TTC549 (cell line): ENCODE measurements at regions not wholly inside any gene's neighbourhood (a gene's known extent, or its start where the extent isn't known, plus 50 kb on each side); places are given as distances from the start of the nearest gene placed in this dataset.
"Not testable (repeated sequence)": the region's sequence is repeated elsewhere in the genome, so short reads cannot be mapped to it uniquely, and the experiment has no call there.

Experiments
- FAIRE-seq: peaks from 2 replicates; lab custom pipeline; 2012; peaks lifted over from hg19 to GRCh38; lab: Jason Lieb, UNC

DNA sequence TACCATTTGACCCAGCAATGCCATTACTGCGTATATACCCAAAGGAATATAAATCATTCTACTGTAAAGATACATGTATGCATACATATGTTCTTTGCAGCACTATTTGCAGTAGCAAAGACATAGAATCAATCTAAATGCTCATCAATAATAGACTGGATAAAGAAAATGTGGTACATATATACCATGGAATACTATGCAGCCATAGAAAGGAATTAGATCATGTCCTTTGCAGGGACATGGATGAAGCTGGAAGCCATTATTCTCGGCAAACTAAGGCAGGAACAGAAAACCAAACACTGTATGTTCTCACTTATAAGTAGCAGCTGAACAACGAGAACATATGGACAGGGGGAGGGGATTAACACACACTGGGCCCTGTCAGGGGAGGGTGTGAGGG is 54.8 kb upstream of the ZNF30 start:
- FAIRE-seq, result not testable (repeated sequence)

DNA sequence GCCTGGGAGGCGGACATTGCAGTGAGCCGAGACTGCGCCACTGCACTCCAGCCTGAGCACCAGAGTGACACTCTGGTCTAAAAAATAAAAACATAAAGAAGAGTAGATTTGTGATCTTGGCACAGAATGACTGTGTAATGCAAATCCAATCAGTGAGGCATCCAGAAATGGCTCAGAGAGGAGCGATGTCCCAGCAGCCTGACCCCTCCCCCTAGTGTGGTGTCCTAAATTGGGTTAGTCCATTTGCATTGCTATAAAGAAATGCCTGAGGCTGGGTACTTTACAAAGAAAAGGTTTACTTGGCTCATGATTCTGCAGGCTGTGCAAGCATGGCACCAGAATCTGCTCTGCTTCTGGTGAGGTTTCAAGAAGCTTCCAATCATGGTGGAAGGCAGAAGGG is 59.1 kb upstream of the ZNF30 start:
- no peak for FAIRE-seq

DNA sequence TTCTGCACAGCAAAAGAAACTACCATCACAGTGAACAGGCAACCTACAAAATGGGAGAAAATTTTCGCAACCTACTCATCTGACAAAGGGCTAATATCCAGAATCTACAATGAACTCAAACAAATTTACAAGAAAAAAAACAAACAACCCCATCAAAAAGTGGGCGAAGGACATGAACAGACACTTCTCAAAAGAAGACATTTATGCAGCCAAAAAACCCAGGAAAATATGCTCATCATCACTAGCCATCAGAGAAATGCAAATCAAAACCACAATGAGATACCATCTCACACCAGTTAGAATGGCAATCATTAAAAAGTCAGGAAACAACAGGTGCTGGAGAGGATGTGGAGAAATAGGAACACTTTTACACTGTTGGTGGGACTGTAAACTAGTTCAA is 61.5 kb upstream of the ZNF30 start:
- FAIRE-seq, result not testable (repeated sequence)

DNA sequence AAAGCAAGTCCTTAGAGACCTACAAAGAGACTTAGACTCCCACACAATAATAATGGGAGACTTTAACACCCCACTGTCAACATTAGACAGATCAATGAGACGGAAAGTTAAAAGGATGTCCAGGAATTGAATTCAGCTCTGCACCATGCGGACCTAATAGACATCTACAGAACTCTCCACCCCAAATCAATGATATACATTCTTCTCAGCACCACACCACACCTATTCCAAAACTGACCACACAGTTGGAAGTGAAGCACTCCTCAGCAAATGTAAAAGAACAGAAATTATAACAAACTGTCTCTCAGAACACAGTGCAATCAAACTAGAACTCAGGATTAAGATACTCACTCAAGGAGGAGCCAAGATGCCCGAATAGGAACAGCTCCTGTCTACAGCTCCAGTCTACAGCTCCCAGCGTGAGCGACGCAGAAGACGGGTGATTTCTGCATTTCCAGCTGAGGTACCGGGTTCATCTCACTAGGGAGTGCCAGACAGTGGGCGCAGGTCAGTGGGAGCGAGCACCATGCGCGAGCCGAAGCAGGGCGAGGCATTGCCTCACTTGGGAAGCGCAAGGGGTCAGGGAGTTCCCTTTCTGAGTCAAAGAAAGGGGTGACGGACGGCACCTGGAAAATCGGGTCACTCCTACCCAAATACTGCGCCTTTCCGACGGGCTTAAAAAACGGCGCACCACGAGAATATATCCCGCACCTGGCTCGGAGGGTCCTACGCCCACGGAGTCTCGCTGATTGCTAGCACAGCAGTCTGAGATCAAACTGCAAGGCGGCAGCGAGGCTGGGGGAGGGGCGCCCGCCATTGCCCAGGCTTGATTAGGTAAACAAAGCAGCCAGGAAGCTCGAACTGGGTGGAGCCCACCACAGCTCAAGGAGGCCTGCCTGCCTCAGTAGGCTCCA is 66.6 kb upstream of the ZNF30 start:
- not testable (repeated sequence) for FAIRE-seq

DNA sequence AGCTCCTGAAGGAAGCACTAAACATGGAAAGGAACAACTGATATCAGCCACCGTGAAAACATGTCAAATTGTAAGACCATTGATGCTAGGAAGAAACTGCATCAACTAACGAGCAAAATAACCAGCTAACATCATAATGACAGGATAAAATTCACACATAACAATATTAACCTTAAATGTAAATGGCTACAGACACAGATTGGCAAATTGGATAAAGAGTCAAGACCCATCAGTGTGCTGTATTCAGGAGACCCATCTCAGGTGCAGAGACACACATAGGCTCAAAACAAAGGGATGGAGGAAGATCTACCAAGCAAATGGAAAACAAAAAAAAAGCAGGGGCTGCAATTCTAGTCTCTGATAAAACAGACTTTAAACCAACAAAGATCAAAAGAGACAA is 67.4 kb upstream of the ZNF30 start:
- FAIRE-seq, result not testable (repeated sequence)

DNA sequence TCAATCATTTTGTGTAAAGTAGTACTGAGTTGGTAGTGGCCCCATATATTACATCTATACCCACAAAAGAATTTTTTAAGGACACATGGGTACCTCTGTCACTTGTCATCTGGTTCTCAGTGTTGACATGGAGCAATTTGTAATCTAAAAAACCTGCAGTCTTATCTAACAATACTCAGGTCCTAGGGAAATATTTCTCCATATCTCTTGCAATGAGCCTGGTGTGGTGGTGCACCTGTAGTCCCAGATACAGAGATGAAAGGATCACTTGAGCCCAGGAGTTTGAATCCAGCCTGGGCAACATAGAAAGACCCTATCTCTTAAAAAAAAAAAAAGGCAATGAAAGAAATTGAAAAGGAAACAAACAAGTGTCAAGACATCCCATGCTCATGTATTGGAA is 70.7 kb upstream of the ZNF30 start:
- FAIRE-seq, result no peak

DNA sequence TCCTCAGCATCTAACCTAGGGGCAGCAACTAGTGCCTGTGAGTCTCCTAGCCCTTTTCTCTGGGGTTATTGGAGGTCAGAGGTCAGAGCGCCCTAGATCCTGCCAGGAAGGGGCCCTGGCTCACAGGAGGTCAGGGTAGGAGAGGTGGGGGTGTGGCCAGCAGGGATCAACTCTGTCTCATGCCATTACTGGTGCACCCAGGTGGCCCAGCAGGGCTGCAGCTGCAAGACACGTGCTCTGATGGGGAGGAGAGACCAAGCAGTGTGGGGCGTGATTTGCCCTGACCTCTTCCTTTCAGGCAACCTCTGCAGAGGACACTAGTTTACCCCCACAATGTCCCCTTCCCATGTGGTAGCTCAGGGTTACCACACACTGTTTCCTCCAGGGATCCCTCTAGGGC is 73.3 kb upstream of the ZNF30 start:
- FAIRE-seq, result no peak

DNA sequence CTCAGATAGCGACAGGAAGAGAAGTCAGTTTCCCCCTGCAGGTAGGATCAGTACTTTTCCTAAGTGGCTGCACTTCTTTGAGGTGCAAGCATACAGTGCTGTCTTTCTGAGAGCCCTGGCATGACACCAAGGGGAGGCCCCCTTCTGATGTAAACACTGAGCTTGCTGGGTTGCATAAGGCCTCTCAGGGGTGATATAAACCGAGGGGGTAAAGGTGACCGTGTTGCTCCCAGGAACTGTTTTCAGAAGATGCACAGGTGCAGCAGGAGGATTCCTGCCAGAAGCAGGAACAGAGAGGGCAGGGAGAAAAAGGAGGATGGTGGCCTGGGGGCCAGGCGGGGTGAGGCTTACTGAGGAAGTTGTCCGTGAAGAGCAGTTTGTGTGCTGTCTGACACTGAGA is 74.0 kb upstream of the ZNF30 start:
- FAIRE-seq, result no peak

DNA sequence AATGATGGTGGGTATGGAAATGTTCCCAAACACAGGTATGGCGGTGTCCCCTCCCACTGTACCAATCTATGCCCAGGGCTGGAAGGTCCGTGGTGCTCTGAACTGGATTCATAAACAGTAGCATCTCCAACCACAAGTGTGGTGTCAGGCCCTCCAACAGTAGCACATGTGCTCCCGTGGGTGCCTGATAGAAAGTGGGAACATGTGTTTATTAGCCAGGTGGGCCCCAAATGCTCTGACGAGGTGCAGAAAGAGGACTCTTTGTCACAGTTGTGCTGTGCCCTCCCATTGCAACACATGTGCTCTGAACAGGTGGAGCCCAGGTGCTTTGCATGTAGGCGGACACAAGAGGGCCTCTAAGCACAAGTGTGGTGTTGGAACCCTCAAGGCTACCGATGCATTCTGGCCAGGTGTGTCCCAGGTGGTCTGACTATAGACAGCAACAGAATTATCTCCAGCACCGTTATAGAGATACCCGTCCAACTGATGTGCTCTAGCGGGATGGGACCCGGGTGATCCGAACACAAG is 75.4 kb upstream of the ZNF30 start:
- no peak for FAIRE-seq

DNA sequence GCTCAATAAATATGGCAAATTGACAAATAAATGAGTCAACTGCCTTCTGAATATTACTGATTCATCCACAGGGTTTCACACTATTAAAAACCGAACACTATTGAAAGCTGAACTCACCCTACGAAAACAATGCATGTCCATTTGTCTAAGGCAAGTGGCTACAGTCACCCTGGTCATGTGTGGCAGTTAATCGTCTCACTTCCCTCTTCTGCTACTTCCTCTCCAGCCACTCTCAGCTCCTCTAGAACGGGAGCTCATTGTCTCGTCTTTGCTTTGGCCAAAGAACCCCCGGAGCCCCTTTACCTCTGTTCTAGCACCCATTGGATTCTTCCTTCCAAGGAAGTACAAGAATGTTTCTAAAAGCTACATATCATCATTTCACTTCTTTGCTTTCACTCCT is 74.4 kb upstream of the ZNF599 start:
- FAIRE-seq, result no peak

DNA sequence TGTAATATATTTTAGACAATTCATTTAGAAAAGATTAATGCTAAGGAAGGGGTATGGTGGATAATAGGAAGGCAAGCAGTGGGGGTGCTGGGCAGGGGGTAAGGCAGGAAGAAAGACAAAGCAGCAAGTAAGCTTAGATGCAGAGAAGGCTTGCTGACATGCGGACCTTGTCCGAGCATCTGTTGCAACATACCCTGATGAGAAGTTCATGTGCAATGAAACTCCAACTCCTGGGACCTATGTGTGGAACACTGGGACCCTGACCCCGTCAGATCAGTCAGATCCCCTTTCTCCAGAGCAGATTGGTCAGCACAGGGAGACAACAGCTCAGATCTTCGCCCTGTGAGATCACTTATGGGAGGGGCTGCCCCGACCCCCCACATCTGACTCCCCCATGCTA is 71.3 kb upstream of the ZNF599 start:
- FAIRE-seq, result no peak

DNA sequence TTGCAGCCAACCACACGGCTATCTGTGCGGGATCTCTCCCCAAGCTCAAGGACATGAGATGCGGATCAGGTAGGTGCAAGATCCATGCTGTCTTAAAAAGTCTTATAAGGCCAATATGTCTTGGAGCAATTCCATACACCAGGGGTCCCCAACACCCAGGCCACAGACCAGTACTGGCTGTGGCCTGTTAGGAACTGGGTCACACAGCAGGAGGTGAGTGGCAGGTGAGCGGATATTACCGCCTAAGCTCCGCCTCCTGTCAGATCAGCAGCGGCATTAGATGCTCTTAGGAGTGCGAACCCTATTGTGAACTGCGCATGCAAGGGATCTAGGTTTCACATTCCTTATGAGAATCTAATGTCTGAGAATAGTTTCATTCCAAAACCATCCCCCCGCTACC is 68.8 kb upstream of the ZNF599 start:
- no peak for FAIRE-seq

DNA sequence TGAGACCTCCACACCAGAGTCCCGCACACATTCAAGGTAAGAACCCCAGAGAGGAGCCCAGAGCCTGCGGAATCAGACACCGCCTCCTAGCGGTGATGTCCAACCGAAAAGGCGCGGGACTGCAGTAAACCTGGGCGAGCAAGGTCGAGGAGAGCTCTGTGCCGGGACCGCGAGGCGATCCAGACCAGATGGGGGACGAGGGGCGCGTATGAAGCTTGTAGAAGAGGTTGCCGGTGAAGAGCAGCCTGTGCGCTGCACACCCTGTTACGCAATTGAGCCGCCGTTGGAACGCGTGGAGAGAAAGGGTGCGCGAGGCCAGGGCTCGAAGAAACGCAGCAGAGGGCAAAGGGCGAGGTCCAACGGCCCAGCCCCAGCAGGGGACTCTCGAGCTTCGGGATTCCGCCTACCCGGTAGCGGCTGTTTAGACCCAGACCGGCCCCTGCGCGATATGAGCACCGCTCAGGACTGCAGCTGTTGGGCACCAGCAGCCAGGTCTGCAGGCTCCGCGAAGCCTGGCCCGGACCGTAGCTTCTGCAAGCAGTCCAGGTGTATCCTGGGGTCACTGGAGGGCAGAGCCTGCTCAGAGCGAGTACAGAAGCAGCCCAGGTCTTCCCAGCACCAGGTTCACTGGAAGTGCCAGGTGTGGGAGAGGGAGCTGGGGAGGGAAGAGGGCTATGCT is 65.9 kb upstream of the ZNF599 start:
- FAIRE-seq, result no peak

DNA sequence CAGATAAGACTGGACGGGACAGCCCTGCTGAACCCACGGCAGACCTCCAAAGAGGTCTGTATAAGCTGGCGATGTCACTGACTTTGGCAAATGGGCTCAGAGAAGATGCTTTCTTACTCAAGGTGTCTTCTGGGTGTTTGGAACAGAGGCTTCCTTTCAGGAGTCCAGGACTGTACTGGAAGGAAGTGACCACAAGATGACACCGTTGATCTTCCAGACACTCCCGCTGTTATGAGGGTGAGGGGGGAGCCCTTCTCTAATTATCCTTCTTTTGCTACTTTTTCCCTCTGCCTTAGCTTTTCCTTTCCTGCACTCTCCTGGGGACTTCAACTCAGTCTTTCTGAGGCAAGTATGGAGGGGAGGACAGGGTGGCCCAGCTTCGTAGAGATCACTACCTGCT is 65.2 kb upstream of the ZNF599 start:
- no peak for FAIRE-seq

DNA sequence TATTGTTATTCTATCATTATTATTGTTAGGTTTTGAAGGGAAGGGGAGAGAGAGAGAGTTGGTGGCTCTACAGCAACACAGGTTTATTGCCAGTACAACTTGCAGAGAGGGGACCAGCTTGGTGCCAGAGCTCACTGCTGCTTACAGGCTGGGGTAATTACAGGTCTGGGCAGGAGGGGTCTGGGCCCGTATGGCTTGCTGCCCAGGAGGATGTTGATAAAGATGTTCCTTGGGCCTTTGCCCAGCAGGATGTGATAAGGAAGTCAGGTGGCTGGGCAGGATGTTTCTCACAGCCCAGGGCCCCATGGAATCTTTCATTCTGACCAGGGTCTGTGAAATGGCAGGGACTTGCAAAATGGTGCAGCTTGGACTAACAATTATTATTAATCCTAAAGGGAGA is 64.2 kb upstream of the ZNF599 start:
- no peak for FAIRE-seq

DNA sequence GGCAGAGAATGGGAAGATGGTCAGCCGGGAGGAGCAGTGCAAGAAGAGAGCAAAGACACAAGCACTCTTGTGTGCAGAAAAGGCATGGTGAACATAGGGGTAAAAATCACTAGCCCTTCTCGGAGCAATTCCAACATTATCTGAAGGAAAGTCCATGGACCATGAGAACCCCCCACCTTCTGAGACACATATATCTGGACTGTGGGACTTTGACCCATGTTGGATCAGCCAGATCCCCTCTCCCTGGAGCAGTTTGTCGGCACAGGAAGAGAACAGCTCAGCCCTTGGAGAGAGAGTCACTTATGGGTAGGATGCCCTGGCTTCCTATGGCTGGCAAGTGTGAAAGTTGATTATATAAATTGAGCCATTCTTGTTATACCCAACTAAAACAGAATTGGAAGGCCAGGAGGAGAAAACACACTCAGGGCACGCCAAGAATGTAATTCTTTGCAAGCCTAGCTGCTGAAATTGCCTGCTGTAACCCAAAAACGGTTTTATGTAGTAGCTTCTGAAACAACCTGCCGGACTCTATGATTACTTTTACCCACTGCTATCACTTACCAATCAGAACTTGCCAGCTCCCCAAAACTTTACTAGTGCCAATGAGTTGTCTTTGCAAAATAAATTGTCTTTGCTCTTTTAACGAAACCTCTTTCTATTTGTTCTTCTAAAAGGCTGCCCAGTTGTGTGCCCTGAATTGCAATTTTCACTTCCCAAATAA is 62.8 kb upstream of the ZNF599 start:
- no peak for FAIRE-seq

DNA sequence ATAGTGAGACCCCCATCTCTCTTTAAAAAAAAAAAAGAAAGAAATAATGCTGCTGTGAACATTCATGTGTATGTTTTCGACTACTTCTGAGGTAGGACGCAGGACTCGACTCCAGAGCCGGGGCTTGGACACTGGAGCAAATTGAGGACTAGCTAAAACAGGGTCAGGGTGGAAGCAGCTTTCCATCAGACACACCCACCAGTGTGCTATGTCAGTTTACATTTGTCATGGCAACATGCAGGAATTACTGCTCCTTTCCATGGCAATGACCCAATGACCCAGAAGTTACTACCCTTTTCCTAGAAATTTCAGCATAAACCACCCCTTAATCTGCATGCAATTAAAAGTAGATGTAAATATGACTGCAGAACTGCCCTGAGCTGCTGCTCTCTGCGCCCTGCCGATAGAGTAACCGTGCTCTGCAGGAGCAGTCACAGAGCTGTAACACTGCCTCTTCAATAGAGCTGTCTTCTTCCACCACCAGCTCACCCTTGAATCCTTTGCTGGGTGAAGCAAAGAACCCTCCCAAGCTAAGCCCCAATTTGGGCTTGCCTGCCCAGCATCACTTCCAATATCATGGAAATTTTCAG is 61.6 kb upstream of the ZNF599 start:
- no peak for FAIRE-seq

DNA sequence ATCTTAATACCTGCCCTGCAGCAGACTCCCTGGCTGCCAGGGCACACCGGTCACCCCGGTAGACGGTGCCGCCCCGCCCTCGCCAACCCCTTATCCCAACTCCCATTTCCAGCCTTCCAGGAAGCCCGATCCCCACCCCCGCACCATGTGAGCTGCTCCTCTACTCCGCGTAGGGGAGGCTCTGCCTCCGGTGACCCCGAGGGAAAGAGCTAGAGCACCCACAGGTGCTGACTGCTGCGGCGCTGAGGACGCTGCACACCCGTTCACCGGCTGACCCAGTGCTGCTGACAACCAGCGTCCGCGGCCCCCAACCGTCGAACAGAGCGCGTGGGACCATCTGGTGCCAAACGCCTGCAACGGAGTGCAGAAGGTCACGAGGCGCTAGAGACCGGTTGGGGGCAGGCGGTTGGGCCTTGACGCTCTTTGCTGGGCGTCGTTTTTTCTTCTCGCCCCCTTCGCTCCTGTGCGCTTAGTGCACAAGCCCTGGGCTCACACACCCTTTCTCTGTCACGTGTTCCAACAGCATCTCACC is 59.6 kb upstream of the ZNF599 start:
- no peak for FAIRE-seq

DNA sequence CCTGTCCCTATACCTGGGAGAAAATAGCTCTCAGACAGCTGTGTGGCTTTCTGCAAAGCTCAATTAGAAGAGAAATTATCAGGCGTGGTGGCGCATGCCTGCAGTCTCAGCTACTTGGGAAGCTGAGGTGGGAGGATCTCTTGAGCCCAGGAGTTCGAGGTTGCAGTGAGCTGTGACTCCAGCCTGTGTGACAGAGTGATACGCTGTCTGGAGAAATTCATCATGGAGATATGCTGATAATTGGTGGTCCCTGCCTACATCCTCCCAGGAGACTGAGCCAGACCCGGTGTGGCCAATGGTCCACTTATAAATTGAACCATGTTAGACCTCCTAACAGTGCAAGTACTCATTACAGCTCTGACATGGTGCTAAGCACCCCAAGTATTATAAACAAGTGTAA is 58.7 kb upstream of the ZNF599 start:
- FAIRE-seq, result no peak

DNA sequence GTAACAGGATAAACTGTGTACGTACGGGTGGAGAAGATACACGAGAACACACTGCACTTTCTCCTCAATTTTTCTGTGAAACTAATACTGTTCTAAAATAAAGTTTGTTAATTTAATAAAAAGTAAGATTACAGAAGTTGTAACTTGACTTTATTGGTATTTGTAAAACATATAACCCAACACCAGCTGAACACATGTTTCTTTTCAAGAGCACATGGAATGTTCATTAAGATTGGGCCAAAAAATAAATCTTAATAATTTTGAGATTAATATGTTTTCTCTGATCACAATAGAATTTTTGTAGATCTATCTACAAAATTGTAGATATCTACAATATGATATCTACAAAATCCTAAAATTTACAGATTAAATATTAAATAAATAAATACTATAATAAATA is 55.1 kb upstream of the ZNF599 start:
- peak; percentile 83 for FAIRE-seq

DNA sequence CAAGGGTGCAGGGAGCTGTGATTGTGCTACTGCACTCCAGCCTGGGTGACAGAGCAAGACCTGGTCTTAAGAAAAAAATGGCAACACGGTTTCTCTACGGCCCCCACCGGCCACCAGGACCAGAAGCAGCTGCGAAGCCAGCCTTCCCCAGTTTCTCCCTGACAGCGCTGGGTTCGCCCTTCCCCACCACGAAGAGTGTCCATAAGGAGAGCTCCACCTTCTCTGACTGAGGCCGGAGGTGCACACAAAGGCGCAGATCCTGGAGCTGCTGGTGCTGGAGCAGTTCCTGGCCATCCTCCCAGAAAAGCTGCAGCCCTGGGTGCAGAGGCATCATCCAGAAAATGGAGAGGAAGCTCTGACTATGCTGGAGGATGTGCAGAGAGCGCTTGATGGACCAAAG is 52.2 kb upstream of the ZNF599 start:
- FAIRE-seq, result no peak

DNA sequence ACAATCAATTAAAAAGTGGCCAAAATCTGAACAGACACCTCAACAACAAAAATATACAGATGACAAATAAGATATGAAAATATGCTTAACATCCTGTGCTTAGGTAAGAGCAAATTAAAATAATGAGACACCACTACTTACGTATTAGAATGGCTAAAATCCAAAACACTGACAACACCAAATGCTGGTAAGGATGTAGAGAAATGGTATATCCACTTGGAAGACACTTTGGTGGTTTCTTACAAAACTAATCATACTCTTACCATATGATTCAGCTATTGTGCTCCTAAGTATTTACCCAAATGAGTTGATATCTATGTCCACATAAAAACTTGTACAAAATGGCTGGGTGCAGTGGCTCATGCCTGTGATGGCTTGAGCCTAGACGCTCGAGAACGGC is 51.7 kb upstream of the ZNF599 start:
- no peak for FAIRE-seq
